ENCODE measurements at regions not wholly inside any gene's neighbourhood (a gene's known extent, or its start where the extent isn't known, plus 50 kb on each side); places are given as distances from the start of the nearest gene placed in this dataset.

DNA sequence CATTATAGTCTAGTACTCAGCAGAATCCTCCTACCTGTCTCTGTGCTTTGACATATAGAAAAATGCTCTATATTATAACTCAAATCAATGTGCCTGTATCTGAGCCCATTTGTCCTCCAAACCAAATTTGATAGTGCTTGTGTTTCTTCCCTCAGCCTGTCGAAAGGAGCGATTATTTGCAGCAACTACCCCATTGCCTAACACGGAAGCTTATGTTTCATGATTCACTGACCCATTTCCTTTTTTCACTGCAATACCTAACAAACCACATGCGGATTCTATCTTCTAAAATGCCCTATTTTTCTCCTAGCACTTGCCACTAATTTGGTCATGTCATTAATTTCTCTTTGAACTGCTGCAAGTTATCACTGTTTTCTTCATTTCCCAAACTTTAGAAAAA, 1220.6 kb upstream of the CADM2 start:
- Histone ChIP-seq H3K27ac (no peak overlapping the region), H3K4me3 (no peak overlapping the region), H3K4me1 (no peaks in the 10 kb centered on the region), H3K36me3 (no peaks in the 10 kb centered on the region), H3K27me3 (no peaks in the 10 kb centered on the region), H3K9me3 (no peaks in the 10 kb centered on the region)
- TF ChIP-seq CTCF (IDR thresholded peaks at IDR 0.05), result no peak
- no peak for DNase-seq (ENCODE audit: low spot score)

- no peak overlapping the region for H3K4me3 ChIP-seq
- H3K27me3 ChIP-seq, result no peaks in the 10 kb centered on the region
- H3K4me1 ChIP-seq, result no peaks in the 10 kb centered on the region
- no peaks in the 10 kb centered on the region for H3K36me3 ChIP-seq
- no peak overlapping the region for H3K27ac ChIP-seq
- no peak for DNase-seq (ENCODE audit: low spot score)
- H3K9me3 ChIP-seq, result no peaks in the 10 kb centered on the region
- TF ChIP-seq CTCF (IDR thresholded peaks at IDR 0.05), result no peak
Observed at GRCh38 chr3:83740504-83740903, 1218.3 kb upstream of the CADM2 start.

- Histone ChIP-seq H3K27me3 (no peaks in the 10 kb centered on the region), H3K4me3 (no peak overlapping the region), H3K36me3 (no peaks in the 10 kb centered on the region), H3K27ac (no peak overlapping the region), H3K9me3 (no peaks in the 10 kb centered on the region), H3K4me1 (no peaks in the 10 kb centered on the region)
- no peak for TF ChIP-seq CTCF (IDR thresholded peaks at IDR 0.05)
- no peak for DNase-seq (ENCODE audit: low spot score)
Observed at GRCh38 chr3:83765956-83766355, 1192.8 kb upstream of the CADM2 start.

DNA sequence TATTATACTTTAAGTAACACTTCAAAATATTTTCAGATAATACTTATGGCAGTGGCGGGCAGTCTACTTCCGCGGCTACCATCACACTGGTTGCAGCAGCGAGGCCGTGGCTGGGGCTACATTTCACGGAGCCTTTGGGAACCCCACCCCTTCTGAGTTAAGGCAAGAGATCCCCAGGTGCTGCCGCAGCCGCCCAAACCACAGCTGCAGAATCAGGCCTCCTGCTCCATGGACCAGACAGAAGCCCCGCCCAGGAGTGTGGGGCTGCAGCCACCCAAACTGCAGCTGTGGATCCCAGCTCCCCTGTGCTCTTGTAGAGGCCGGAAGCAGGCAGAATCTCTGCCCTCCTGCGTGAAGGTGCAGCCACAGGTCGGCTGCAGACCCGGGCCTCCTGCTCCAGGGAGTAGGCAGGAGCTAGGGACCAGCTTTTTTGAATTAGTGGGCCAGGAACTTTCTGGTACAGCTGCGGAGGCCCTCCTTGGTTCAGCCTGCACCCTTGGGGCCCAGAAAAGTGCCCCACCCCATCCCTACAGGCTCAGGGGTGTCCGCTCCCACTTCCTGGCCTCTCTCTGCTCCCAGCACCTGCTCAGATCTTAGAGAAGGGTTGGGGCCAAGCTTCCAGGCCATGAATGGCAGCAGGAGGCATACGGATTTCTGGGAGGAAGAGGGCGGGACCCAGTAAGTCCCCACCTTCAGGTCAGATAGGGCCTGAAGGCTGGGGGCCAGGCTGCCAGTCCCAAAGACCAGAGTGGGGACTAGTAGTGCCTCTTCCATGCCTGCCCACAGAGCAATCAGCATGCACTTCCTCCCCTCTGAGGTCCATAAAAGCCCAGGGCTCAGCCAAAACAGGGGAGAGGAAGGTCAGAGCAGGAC, 1188.8 kb upstream of the CADM2 start:
- no peaks in the 10 kb centered on the region for H3K4me1 ChIP-seq
- no peak for DNase-seq (ENCODE audit: low spot score)
- no peak for TF ChIP-seq CTCF (IDR thresholded peaks at IDR 0.05)
- no peak overlapping the region for H3K4me3 ChIP-seq
- H3K9me3 ChIP-seq, result no peaks in the 10 kb centered on the region
- H3K27me3 ChIP-seq, result no peaks in the 10 kb centered on the region
- no peaks in the 10 kb centered on the region for H3K36me3 ChIP-seq
- no peak overlapping the region for H3K27ac ChIP-seq

- Histone ChIP-seq H3K4me1 (no peaks in the 10 kb centered on the region), H3K9me3 (no peaks in the 10 kb centered on the region), H3K4me3 (no peak overlapping the region), H3K36me3 (no peaks in the 10 kb centered on the region), H3K27ac (no peak overlapping the region), H3K27me3 (no peaks in the 10 kb centered on the region)
- no peak for DNase-seq (ENCODE audit: low spot score)
- no peak for TF ChIP-seq CTCF (IDR thresholded peaks at IDR 0.05)
Observed at GRCh38 chr3:83770664-83771402, 1188.0 kb upstream of the CADM2 start.
